ENCODE measurements at regions not wholly inside any gene's neighbourhood (a gene's known extent, or its start where the extent isn't known, plus 50 kb on each side); places are given as distances from the start of the nearest gene placed in this dataset.
"Not testable (repeated sequence)": the region's sequence is repeated elsewhere in the genome, so short reads cannot be mapped to it uniquely, and the experiment has no call there.

- DNase-seq = no peak
Measured at GRCh38 chr6:16822975-16823717, 61.9 kb upstream of the ATXN1 start.

- no peak for DNase-seq
Measured at GRCh38 chr6:16822529-16822928, 61.3 kb upstream of the ATXN1 start.

GRCh38 chr6:16821834-16822264 is 60.6 kb upstream of the ATXN1 start:
- no peak for DNase-seq

- DNase-seq = not testable (repeated sequence)
Measured at GRCh38 chr6:16820262-16820661, 59.0 kb upstream of the ATXN1 start.

- no peak for DNase-seq
Measured at GRCh38 chr6:16819752-16820151, 58.5 kb upstream of the ATXN1 start.

- no peak for DNase-seq
Measured at GRCh38 chr6:16818992-16819626, 57.8 kb upstream of the ATXN1 start.

- no peak for DNase-seq
Measured at GRCh38 chr6:16817594-16817993, 56.3 kb upstream of the ATXN1 start.

GRCh38 chr6:16816891-16817290 is 55.6 kb upstream of the ATXN1 start:
- DNase-seq = no peak

- DNase-seq = no peak
Measured at GRCh38 chr6:16812993-16813392, 51.7 kb upstream of the ATXN1 start.

- no peak for DNase-seq
Measured at GRCh38 chr6:16811277-16811979, 50.2 kb upstream of the ATXN1 start.

Data from activated effector memory CD4-positive, alpha-beta T cell treated with anti-CD3 and anti-CD28 coated beads, Interleukin-2, amount 50 U/mL, for 16 hours (primary cell).